ENCODE measurements at regions not wholly inside any gene's neighbourhood (a gene's known extent, or its start where the extent isn't known, plus 50 kb on each side); places are given as distances from the start of the nearest gene placed in this dataset.

GRCh38 chr13:57824121-57824520 lies 192.6 kb downstream of the PCDH17 start:
- H3K4me3 ChIP-seq (replicated peaks in 1 of 2; ENCODE audit: low read depth in 2 of 2, low read length in 2 of 2) = no peak overlapping the region
- no peak for DNase-seq (ENCODE audit: low read depth in 2 of 2)
- TF ChIP-seq, protein P1, sequence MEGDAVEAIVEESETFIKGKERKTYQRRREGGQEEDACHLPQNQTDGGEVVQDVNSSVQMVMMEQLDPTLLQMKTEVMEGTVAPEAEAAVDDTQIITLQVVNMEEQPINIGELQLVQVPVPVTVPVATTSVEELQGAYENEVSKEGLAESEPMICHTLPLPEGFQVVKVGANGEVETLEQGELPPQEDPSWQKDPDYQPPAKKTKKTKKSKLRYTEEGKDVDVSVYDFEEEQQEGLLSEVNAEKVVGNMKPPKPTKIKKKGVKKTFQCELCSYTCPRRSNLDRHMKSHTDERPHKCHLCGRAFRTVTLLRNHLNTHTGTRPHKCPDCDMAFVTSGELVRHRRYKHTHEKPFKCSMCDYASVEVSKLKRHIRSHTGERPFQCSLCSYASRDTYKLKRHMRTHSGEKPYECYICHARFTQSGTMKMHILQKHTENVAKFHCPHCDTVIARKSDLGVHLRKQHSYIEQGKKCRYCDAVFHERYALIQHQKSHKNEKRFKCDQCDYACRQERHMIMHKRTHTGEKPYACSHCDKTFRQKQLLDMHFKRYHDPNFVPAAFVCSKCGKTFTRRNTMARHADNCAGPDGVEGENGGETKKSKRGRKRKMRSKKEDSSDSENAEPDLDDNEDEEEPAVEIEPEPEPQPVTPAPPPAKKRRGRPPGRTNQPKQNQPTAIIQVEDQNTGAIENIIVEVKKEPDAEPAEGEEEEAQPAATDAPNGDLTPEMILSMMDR (IDR thresholded peaks at IDR 0.05; ENCODE audit: low read depth, low read length) = no peak

DNA sequence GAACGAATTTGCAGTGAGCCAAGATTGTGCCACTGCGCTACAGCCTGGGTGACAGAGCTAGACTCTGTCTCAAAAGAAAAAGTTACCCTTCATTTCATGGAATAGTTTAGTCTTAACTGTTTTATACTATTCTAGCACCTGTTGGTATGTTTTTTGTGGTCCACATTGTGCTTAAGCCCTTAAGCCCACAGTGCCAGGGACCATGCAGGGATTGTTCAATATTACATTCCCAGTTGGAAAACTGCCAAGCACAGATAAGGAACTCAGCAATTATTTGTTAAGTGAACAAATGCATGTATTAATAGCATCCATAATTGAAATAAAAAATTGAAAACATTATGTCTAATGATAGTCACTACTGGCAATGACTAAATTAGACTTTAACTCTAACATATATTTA lies 193.5 kb downstream of the PCDH17 start:
- no peak overlapping the region for H3K4me3 ChIP-seq (replicated peaks in 1 of 2; ENCODE audit: low read depth in 2 of 2, low read length in 2 of 2)
- DNase-seq (ENCODE audit: low read depth in 2 of 2) = no peak
- TF ChIP-seq, protein P1 (IDR thresholded peaks at IDR 0.05; ENCODE audit: low read depth, low read length) = no peak

GRCh38 chr13:57829496-57829895 lies 198.0 kb downstream of the PCDH17 start:
- TF ChIP-seq, protein P1 (IDR thresholded peaks at IDR 0.05; ENCODE audit: low read depth, low read length) = no peak
- H3K4me3 ChIP-seq (replicated peaks in 1 of 2; ENCODE audit: low read depth in 2 of 2, low read length in 2 of 2) = no peak overlapping the region
- no peak for DNase-seq (ENCODE audit: low read depth in 2 of 2)

GRCh38 chr13:57832187-57832586 lies 200.6 kb downstream of the PCDH17 start:
- no peak overlapping the region for H3K4me3 ChIP-seq (replicated peaks in 1 of 2; ENCODE audit: low read depth in 2 of 2, low read length in 2 of 2)
- DNase-seq (ENCODE audit: low read depth in 2 of 2) = no peak
- TF ChIP-seq, protein P1 (IDR thresholded peaks at IDR 0.05; ENCODE audit: low read depth, low read length) = no peak

GRCh38 chr13:57837801-57838200 lies 206.3 kb downstream of the PCDH17 start:
- no peak overlapping the region for H3K4me3 ChIP-seq (replicated peaks in 1 of 2; ENCODE audit: low read depth in 2 of 2, low read length in 2 of 2)
- TF ChIP-seq, protein P1 (IDR thresholded peaks at IDR 0.05; ENCODE audit: low read depth, low read length) = no peak
- no peak for DNase-seq (ENCODE audit: low read depth in 2 of 2)

- no peak for DNase-seq (ENCODE audit: low read depth in 2 of 2)
- H3K4me3 ChIP-seq (replicated peaks in 1 of 2; ENCODE audit: low read depth in 2 of 2, low read length in 2 of 2) = no peak overlapping the region
- TF ChIP-seq, protein P1 (IDR thresholded peaks at IDR 0.05; ENCODE audit: low read depth, low read length) = no peak
Measured at GRCh38 chr13:57843521-57843920, 212.0 kb downstream of the PCDH17 start.

- DNase-seq (ENCODE audit: low read depth in 2 of 2) = no peak
- H3K4me3 ChIP-seq (replicated peaks in 1 of 2; ENCODE audit: low read depth in 2 of 2, low read length in 2 of 2) = no peak overlapping the region
- TF ChIP-seq, protein P1 (IDR thresholded peaks at IDR 0.05; ENCODE audit: low read depth, low read length) = no peak
Measured at GRCh38 chr13:57846600-57847173, 215.1 kb downstream of the PCDH17 start.
